Karpas-422 (cell line): ENCODE measurements at regions not wholly inside any gene's neighbourhood (a gene's known extent, or its start where the extent isn't known, plus 50 kb on each side); places are given as distances from the start of the nearest gene placed in this dataset.

Source experiments
- DNase-seq: peaks from one replicate; pipeline ENCODE4 v3.0.0-alpha.2; 2015
- H2AFZ ChIP-seq: fragments of 200-600 bp; sonication (generic); 2 replicates; pipeline ENCODE4 v1.6.1; 2014; ENCODE audit warnings: antibody characterized with exemption, low read length, mixed read lengths
- H3K27ac ChIP-seq: fragments of 200-600 bp; sonication (generic); 2 replicates; pipeline ENCODE4 v1.5.1; 2014; ENCODE audit warnings: mild to moderate bottlenecking, low read length, moderate library complexity
- H3K27me3 ChIP-seq: fragments of 200-600 bp; sonication (generic); 2 replicates; pipeline ENCODE4 v1.6.1; 2014; ENCODE audit warnings: low read length, mixed read lengths
- H3K36me3 ChIP-seq: fragments of 200-600 bp; sonication (generic); 2 replicates; pipeline ENCODE4 v1.6.1; 2014; ENCODE audit warnings: low read length, mixed read lengths; ENCODE audit not compliant: insufficient read depth
- H3K4me1 ChIP-seq: fragments of 200-600 bp; sonication (generic); 2 replicates; pipeline ENCODE4 v1.6.1; 2014; ENCODE audit warnings: mild to moderate bottlenecking, low read length, mixed read lengths
- H3K4me2 ChIP-seq: fragments of 200-600 bp; sonication (generic); 2 replicates; pipeline ENCODE4 v1.6.1; 2014; ENCODE audit warnings: low read length, low read depth, mild to moderate bottlenecking; ENCODE audit not compliant: poor library complexity, severe bottlenecking
- H3K4me3 ChIP-seq: fragments of 200-600 bp; sonication (generic); 2 replicates; pipeline ENCODE4 v1.5.1; 2014; ENCODE audit warnings: mild to moderate bottlenecking, antibody characterized with exemption, low read length, mixed read lengths
- H3K79me2 ChIP-seq: fragments of 200-600 bp; sonication (generic); 2 replicates; pipeline ENCODE4 v1.6.1; 2014; ENCODE audit warnings: mild to moderate bottlenecking, low read length, mixed read lengths
- H3K9ac ChIP-seq: fragments of 200-600 bp; sonication (generic); 2 replicates; pipeline ENCODE4 v1.6.0; 2014; ENCODE audit warnings: low read length
- H3K9me2 ChIP-seq: fragments of 200-600 bp; sonication (generic), shearing (Covaris generic); replicated peaks from 2 replicates; pipeline ENCODE4 v1.6.0; 2014; ENCODE audit warnings: mild to moderate bottlenecking, low read length, moderate library complexity; ENCODE audit not compliant: insufficient read depth
- H3K9me3 ChIP-seq: fragments of 300-700, 200-600 bp; sonication (generic); 2 replicates; pipeline ENCODE4 v1.6.1; 2014; ENCODE audit warnings: low read length, mixed read lengths
- H4K20me1 ChIP-seq: fragments of 200-600 bp; sonication (generic); 2 replicates; pipeline ENCODE4 v1.6.1; 2014; ENCODE audit warnings: mild to moderate bottlenecking, antibody characterized with exemption, low read length, low read depth; ENCODE audit not compliant: insufficient read depth

- Histone ChIP-seq H3K9me2 (no peaks in the 10 kb centered on the region), H3K79me2 (no peaks in the 10 kb centered on the region), H3K36me3 (no peaks in the 10 kb centered on the region), H4K20me1 (no peaks in the 10 kb centered on the region), H3K27me3 (no peaks in the 10 kb centered on the region), H3K4me3 (no peak overlapping the region), H3K4me1 (peaks cover 7% of the 10 kb centered on the region), H2AFZ (no peak overlapping the region), H3K27ac (no peak overlapping the region), H3K9ac (no peak overlapping the region), H3K4me2 (no peak overlapping the region), H3K9me3 (no peaks in the 10 kb centered on the region)
- DNase-seq, result no peak
Observed at GRCh38 chr21:38743772-38744529, 61.8 kb upstream of the ETS2 start.

- no peak overlapping the region for H2AFZ ChIP-seq
- no peak for DNase-seq
- H4K20me1 ChIP-seq, result no peaks in the 10 kb centered on the region
- no peak overlapping the region for H3K4me2 ChIP-seq
- H3K27me3 ChIP-seq, result no peaks in the 10 kb centered on the region
- no peaks in the 10 kb centered on the region for H3K9me3 ChIP-seq
- H3K4me3 ChIP-seq, result no peak overlapping the region
- H3K4me1 ChIP-seq, result peaks cover 7% of the 10 kb centered on the region
- H3K9ac ChIP-seq, result no peak overlapping the region
- H3K27ac ChIP-seq, result no peak overlapping the region
- H3K79me2 ChIP-seq, result no peaks in the 10 kb centered on the region
- no peaks in the 10 kb centered on the region for H3K9me2 ChIP-seq
- H3K36me3 ChIP-seq, result no peaks in the 10 kb centered on the region
Observed at GRCh38 chr21:38744861-38745260, 60.9 kb upstream of the ETS2 start.

GRCh38 chr21:38747810-38748209 is 57.9 kb upstream of the ETS2 start:
- Histone ChIP-seq H3K4me3 (no peak overlapping the region), H3K4me1 (no peaks in the 10 kb centered on the region), H3K27me3 (no peaks in the 10 kb centered on the region), H3K4me2 (no peak overlapping the region), H4K20me1 (no peaks in the 10 kb centered on the region), H3K9me3 (no peaks in the 10 kb centered on the region), H3K9ac (no peak overlapping the region), H3K27ac (no peak overlapping the region), H2AFZ (no peak overlapping the region), H3K36me3 (no peaks in the 10 kb centered on the region), H3K79me2 (no peaks in the 10 kb centered on the region), H3K9me2 (no peaks in the 10 kb centered on the region)
- DNase-seq, result no peak

GRCh38 chr21:38751379-38752050 is 54.2 kb upstream of the ETS2 start:
- no peaks in the 10 kb centered on the region for H3K36me3 ChIP-seq
- H3K4me3 ChIP-seq, result no peak overlapping the region
- H3K4me2 ChIP-seq, result no peak overlapping the region
- H3K9ac ChIP-seq, result no peak overlapping the region
- H3K9me2 ChIP-seq, result no peaks in the 10 kb centered on the region
- no peak for DNase-seq
- no peaks in the 10 kb centered on the region for H4K20me1 ChIP-seq
- H2AFZ ChIP-seq, result no peak overlapping the region
- peaks cover 5% of the 10 kb centered on the region; the same call in 1 of the 2 replicates for H3K4me1 ChIP-seq
- no peaks in the 10 kb centered on the region for H3K27me3 ChIP-seq
- no peaks in the 10 kb centered on the region for H3K79me2 ChIP-seq
- no peaks in the 10 kb centered on the region for H3K9me3 ChIP-seq
- H3K27ac ChIP-seq, result no peak overlapping the region

DNA sequence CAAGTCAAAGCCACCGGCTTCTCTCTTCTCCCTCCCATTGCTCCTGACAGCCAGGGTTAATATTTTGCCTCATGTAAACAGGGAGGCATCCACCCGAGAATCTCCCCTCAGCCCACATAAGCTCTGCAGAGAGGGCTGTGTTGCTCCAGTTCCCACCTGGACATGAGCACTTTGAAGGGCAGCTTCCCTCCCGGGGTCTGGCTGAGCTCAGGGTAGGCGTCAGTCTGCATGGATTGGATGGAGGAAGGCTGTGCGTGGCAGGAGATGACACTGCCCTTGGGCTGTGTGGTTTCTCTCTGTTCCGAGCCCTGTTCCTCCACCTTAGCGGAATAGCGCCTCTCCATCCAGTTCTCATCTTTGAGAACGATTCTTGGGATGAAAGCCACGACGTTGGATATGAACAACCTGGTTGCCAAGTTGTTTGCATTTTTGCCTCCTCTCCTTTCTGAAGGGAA is 53.7 kb upstream of the ETS2 start:
- no peak overlapping the region for H3K4me3 ChIP-seq
- H3K27ac ChIP-seq, result no peak overlapping the region
- H3K79me2 ChIP-seq, result no peaks in the 10 kb centered on the region
- no peak overlapping the region for H3K9ac ChIP-seq
- no peaks in the 10 kb centered on the region for H4K20me1 ChIP-seq
- peaks cover 5% of the 10 kb centered on the region; the same call in 1 of the 2 replicates for H3K4me1 ChIP-seq
- H3K9me2 ChIP-seq, result no peaks in the 10 kb centered on the region
- no peak overlapping the region for H3K4me2 ChIP-seq
- DNase-seq, result no peak
- H3K9me3 ChIP-seq, result no peaks in the 10 kb centered on the region
- no peaks in the 10 kb centered on the region for H3K36me3 ChIP-seq
- no peak overlapping the region for H2AFZ ChIP-seq
- no peaks in the 10 kb centered on the region for H3K27me3 ChIP-seq

DNA sequence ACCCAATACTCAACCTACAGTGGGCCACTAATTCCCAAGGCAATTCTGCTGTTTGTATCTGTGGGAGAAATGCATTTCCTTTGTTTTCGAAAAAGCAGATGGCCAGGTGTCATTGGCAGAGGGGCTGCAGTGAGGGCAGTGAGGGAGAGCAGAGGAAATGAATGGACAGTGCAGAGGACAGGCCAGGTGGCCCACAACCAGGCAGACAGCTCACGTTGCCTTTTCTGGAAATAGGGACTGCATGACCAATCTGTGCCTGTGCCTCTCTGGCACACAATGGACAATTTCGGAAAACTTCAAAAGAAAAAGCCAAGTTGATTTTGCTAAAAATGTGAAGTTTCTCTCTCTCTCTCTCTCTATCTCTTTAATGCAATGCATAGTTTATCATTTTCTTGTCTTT is 52.6 kb upstream of the ETS2 start:
- no peaks in the 10 kb centered on the region for H3K36me3 ChIP-seq
- DNase-seq, result no peak

DNA sequence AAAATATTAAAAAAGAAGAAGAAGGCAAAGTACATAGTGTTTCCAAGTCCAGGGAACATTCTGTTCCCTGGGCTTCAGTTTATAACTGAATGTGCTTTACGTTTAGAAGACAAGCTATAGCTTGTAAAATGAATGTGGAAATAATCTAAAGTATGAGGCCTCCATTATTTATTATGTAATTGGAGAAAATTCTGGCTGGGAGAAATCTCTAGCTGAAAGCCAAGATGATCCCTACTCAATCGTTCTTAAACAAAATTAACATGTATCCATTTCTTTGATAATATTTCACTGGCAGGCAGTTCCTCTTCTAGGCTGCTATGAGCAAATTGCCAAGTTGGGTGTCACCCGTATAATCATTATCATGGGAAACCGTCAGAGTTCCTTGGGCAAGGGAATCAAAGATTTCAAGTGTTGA is 52.2 kb upstream of the ETS2 start:
- H4K20me1 ChIP-seq, result no peaks in the 10 kb centered on the region
- H3K9ac ChIP-seq, result no peak overlapping the region
- no peaks in the 10 kb centered on the region for H3K9me2 ChIP-seq
- H3K9me3 ChIP-seq, result no peaks in the 10 kb centered on the region
- DNase-seq, result no peak
- no peaks in the 10 kb centered on the region for H3K36me3 ChIP-seq
- peaks cover 5% of the 10 kb centered on the region; the same call in 1 of the 2 replicates for H3K4me1 ChIP-seq
- H3K4me3 ChIP-seq, result no peak overlapping the region
- H3K27me3 ChIP-seq, result no peaks in the 10 kb centered on the region
- no peak overlapping the region for H2AFZ ChIP-seq
- H3K79me2 ChIP-seq, result no peaks in the 10 kb centered on the region
- no peak overlapping the region for H3K27ac ChIP-seq
- H3K4me2 ChIP-seq, result no peak overlapping the region

More for the DNA sequence above, 52.6 kb upstream of the ETS2 start:
- no peak overlapping the region for H3K4me2 ChIP-seq
- H3K27ac ChIP-seq, result no peak overlapping the region
- H3K27me3 ChIP-seq, result no peaks in the 10 kb centered on the region
- no peaks in the 10 kb centered on the region for H3K9me3 ChIP-seq
- H3K4me3 ChIP-seq, result no peak overlapping the region
- H3K4me1 ChIP-seq, result peaks cover 5% of the 10 kb centered on the region; the same call in 1 of the 2 replicates
- no peak overlapping the region for H2AFZ ChIP-seq
- H3K9ac ChIP-seq, result no peak overlapping the region
- no peaks in the 10 kb centered on the region for H4K20me1 ChIP-seq
- no peaks in the 10 kb centered on the region for H3K79me2 ChIP-seq
- no peaks in the 10 kb centered on the region for H3K9me2 ChIP-seq
